ENCODE measurements at regions not wholly inside any gene's neighbourhood (a gene's known extent, or its start where the extent isn't known, plus 50 kb on each side); places are given as distances from the start of the nearest gene placed in this dataset.

DNA sequence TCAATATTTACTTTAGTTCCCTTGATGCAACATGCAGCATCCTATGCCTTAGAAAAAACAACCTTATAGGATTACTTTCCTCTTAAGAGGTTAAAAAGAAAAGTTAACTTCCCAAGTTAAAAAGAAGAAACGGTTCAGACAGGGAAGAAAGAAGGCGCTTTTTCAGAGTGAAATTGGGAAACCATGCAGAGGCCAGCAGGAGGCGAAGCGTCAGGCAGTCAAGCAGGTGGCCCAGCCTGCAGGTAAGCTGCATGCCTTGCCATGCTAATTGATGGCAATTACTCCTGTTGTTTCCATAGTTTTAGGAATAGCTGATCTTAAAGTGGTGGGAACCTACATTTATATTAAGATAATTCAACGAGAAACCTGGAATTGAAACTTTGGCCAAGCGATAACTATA lies 302.6 kb upstream of the SP4 start:
- no peaks in the 10 kb centered on the region for H3K9me3 ChIP-seq (ENCODE audit: low read depth)
- DNase-seq (ENCODE audit: low spot score), result no peak
- H3K4me3 ChIP-seq, result no peak overlapping the region
- H3K36me3 ChIP-seq (replicated peaks; ENCODE audit: insufficient read depth, low read depth), result no peaks in the 10 kb centered on the region
- 78% methylated on average over 6 of the region's 6 CpGs for WGBS (ENCODE audit: low lambda C conversion rate, missing lambda C conversion rate)
- H3K4me1 ChIP-seq (ENCODE audit: insufficient read depth), result peaks cover 8% of the 10 kb centered on the region
- no peak overlapping the region for H3K4me2 ChIP-seq
- no peaks in the 10 kb centered on the region for H3K79me2 ChIP-seq
- H3K27me3 ChIP-seq, result no peaks in the 10 kb centered on the region
- no peaks in the 10 kb centered on the region for H3K9me2 ChIP-seq (replicated peaks; ENCODE audit: insufficient read depth)
- H3K27ac ChIP-seq, result no peak overlapping the region
- no peaks in the 10 kb centered on the region for H4K20me1 ChIP-seq (ENCODE audit: insufficient read depth, poor library complexity, severe bottlenecking)
- TF ChIP-seq EZH2 (IDR thresholded peaks at IDR 0.05; ENCODE audit: borderline replicate concordance), result no peak
- no peak overlapping the region for H2AFZ ChIP-seq

DNA sequence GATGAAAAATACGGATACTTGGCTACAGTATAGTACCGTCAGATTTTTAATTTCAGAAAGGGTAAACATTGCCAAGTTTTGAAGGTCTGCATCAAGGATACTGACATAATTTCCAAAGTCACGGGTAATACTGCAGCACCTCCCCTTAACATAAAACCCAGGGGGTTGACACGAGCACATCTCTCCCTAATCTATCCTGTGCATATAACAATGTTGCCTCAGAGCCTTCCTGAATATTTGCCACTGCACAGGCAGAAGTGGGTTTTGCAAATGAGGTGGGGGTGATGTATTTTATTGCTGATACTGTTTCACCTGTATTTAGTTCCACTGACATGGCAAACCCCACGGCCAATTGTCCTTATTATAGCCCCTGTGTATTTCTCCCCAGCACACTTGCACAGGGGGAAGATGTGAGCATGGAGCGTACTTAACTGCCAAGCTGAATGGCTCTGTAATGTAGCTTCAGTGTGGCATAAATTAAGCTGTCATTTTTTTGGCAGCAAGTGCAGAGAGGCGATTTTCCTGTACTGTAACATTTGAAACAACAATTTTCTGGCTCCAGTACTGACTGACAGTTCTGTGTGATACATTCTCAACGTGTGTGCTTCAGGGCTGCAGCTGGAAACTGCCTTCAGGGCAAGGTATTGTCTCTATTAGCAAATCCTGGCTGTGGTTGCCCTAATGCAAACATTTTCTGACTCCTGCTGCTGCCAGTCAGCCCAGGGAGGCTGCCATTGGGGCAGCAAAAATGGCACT lies 299.6 kb upstream of the SP4 start:
- Histone ChIP-seq H3K9me3 (ENCODE audit: low read depth) (no peaks in the 10 kb centered on the region), H3K36me3 (replicated peaks; ENCODE audit: insufficient read depth, low read depth) (no peaks in the 10 kb centered on the region), H3K4me1 (ENCODE audit: insufficient read depth) (peaks cover 8% of the 10 kb centered on the region), H2AFZ (no peak overlapping the region), H3K4me3 (no peak overlapping the region), H3K79me2 (no peaks in the 10 kb centered on the region), H4K20me1 (ENCODE audit: insufficient read depth, poor library complexity, severe bottlenecking) (no peaks in the 10 kb centered on the region), H3K27ac (no peak overlapping the region), H3K9me2 (replicated peaks; ENCODE audit: insufficient read depth) (no peaks in the 10 kb centered on the region), H3K27me3 (no peaks in the 10 kb centered on the region), H3K4me2 (peak overlapping the region; percentile 19)
- DNase-seq (ENCODE audit: low spot score), result peak; percentile 19
- TF ChIP-seq EZH2 (IDR thresholded peaks at IDR 0.05; ENCODE audit: borderline replicate concordance), result no peak
- TF ChIP-seq, protein P1, sequence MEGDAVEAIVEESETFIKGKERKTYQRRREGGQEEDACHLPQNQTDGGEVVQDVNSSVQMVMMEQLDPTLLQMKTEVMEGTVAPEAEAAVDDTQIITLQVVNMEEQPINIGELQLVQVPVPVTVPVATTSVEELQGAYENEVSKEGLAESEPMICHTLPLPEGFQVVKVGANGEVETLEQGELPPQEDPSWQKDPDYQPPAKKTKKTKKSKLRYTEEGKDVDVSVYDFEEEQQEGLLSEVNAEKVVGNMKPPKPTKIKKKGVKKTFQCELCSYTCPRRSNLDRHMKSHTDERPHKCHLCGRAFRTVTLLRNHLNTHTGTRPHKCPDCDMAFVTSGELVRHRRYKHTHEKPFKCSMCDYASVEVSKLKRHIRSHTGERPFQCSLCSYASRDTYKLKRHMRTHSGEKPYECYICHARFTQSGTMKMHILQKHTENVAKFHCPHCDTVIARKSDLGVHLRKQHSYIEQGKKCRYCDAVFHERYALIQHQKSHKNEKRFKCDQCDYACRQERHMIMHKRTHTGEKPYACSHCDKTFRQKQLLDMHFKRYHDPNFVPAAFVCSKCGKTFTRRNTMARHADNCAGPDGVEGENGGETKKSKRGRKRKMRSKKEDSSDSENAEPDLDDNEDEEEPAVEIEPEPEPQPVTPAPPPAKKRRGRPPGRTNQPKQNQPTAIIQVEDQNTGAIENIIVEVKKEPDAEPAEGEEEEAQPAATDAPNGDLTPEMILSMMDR (IDR thresholded peaks at IDR 0.05; ENCODE audit: poor library complexity), result no peak
- WGBS (ENCODE audit: low lambda C conversion rate, missing lambda C conversion rate), result 50% methylated on average over 8 of the region's 8 CpGs

DNA sequence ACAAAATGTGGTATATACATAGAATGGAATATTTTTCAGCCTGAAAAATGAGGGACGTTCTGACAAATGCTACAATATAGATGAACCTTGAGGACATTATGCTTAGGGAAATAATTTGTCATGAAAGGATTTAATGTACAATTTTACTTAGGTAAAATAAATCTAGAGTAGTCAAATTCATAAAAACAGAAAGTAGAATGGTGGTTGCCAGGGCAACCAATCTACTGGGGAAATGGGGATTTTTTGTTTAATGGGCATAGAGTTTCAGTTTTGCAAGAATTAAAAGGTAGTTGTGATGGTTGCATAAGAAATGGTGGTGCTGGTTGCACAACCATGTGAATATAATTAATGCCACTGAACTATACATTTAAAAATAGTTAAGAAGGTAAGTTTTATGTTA lies 296.0 kb upstream of the SP4 start:
- WGBS (ENCODE audit: low lambda C conversion rate, missing lambda C conversion rate), result 93% methylated on average over 1 of the region's 1 CpG
- TF ChIP-seq EZH2 (IDR thresholded peaks at IDR 0.05; ENCODE audit: borderline replicate concordance), result no peak
- no peak for TF ChIP-seq EZH2phosphoT487 (IDR thresholded peaks at IDR 0.05; ENCODE audit: low read depth, severe bottlenecking, unreplicated experiment)
- Histone ChIP-seq H3K4me2 (no peak overlapping the region), H3K4me3 (no peak overlapping the region), H4K20me1 (ENCODE audit: insufficient read depth, poor library complexity, severe bottlenecking) (no peaks in the 10 kb centered on the region), H2AFZ (no peak overlapping the region), H3K36me3 (replicated peaks; ENCODE audit: insufficient read depth, low read depth) (no peaks in the 10 kb centered on the region), H3K9me3 (ENCODE audit: low read depth) (no peaks in the 10 kb centered on the region), H3K27me3 (no peaks in the 10 kb centered on the region), H3K4me1 (ENCODE audit: insufficient read depth) (peaks cover 8% of the 10 kb centered on the region), H3K27ac (no peak overlapping the region), H3K9me2 (replicated peaks; ENCODE audit: insufficient read depth) (no peaks in the 10 kb centered on the region), H3K79me2 (no peaks in the 10 kb centered on the region)
- DNase-seq (ENCODE audit: low spot score), result no peak

DNA sequence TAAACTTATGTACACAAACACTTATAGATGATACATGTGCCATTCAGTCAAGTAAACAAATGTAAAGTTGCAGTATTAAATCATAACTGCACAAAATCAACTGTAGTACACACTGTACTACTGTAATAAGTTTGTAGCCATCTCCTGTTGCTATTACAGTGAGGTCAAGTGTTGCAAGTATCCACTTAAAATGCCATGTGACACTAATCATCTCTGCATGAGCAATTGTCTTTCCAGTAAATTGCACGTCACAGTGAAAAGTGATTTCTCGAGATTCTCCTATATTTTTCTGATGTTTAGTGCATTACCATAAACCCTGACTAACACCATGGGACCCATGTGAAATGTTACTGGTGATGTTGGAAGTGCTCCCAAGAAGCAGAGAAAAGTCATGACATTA lies 293.3 kb upstream of the SP4 start:
- no peaks in the 10 kb centered on the region for H3K9me2 ChIP-seq (replicated peaks; ENCODE audit: insufficient read depth)
- H3K79me2 ChIP-seq, result no peaks in the 10 kb centered on the region
- no peak for DNase-seq (ENCODE audit: low spot score)
- no peak overlapping the region for H3K4me3 ChIP-seq
- no peak overlapping the region for H3K27ac ChIP-seq
- H2AFZ ChIP-seq, result no peak overlapping the region
- TF ChIP-seq, protein P1 (IDR thresholded peaks at IDR 0.05; ENCODE audit: poor library complexity), result no peak
- TF ChIP-seq EZH2 (IDR thresholded peaks at IDR 0.05; ENCODE audit: borderline replicate concordance) (no peak), EZH2phosphoT487 (IDR thresholded peaks at IDR 0.05; ENCODE audit: low read depth, severe bottlenecking, unreplicated experiment) (no peak)
- WGBS (ENCODE audit: low lambda C conversion rate, missing lambda C conversion rate), result 93% methylated on average over 2 of the region's 2 CpGs
- no peaks in the 10 kb centered on the region for H3K36me3 ChIP-seq (replicated peaks; ENCODE audit: insufficient read depth, low read depth)
- no peaks in the 10 kb centered on the region for H3K4me1 ChIP-seq (ENCODE audit: insufficient read depth)
- no peak overlapping the region for H3K4me2 ChIP-seq
- no peaks in the 10 kb centered on the region for H4K20me1 ChIP-seq (ENCODE audit: insufficient read depth, poor library complexity, severe bottlenecking)
- H3K9me3 ChIP-seq (ENCODE audit: low read depth), result no peaks in the 10 kb centered on the region
- H3K27me3 ChIP-seq, result no peaks in the 10 kb centered on the region
